Activated CD4-positive, CD25-positive, alpha-beta regulatory T cell treated with anti-CD3 and anti-CD28 coated beads, Interleukin-2, amount 50 U/mL, for 72 hours (primary cell): ENCODE measurements at regions not wholly inside any gene's neighbourhood (a gene's known extent, or its start where the extent isn't known, plus 50 kb on each side); places are given as distances from the start of the nearest gene placed in this dataset.
"Not testable (repeated sequence)": the region's sequence is repeated elsewhere in the genome, so short reads cannot be mapped to it uniquely, and the experiment has no call there.

Experiments used
- DNase-seq: peaks from one replicate; pipeline ENCODE4 v3.0.0; 2021

GRCh38 chr3:181925841-181926240 is 214.1 kb downstream of the SOX2 start:
- DNase-seq = not testable (repeated sequence)

GRCh38 chr3:181929501-181929900 is 217.8 kb downstream of the SOX2 start:
- DNase-seq = no peak

GRCh38 chr3:181930105-181930504 is 218.4 kb downstream of the SOX2 start:
- no peak for DNase-seq

- DNase-seq = no peak
Measured at GRCh38 chr3:181932039-181932438, 220.3 kb downstream of the SOX2 start.

- DNase-seq = no peak
Measured at GRCh38 chr3:181933052-181933618, 221.4 kb downstream of the SOX2 start.

- DNase-seq = no peak
Measured at GRCh38 chr3:181935915-181936314, 224.2 kb downstream of the SOX2 start.

- DNase-seq = no peak
Measured at GRCh38 chr3:181936774-181937173, 225.0 kb downstream of the SOX2 start.

- DNase-seq = not testable (repeated sequence)
Measured at GRCh38 chr3:181938580-181938979, 226.9 kb downstream of the SOX2 start.

GRCh38 chr3:181940703-181941102 is 229.0 kb downstream of the SOX2 start:
- no peak for DNase-seq

- no peak for DNase-seq
Measured at GRCh38 chr3:181941250-181941649, 229.5 kb downstream of the SOX2 start.

- DNase-seq = no peak
Measured at GRCh38 chr3:181943285-181943684, 231.6 kb downstream of the SOX2 start.

- no peak for DNase-seq
Measured at GRCh38 chr3:181947606-181948005, 235.9 kb downstream of the SOX2 start.

- no peak for DNase-seq
Measured at GRCh38 chr3:181948286-181948685, 236.6 kb downstream of the SOX2 start.

GRCh38 chr3:181952221-181952620 is 240.5 kb downstream of the SOX2 start:
- DNase-seq = no peak

- DNase-seq = no peak
Measured at GRCh38 chr3:181952929-181953328, 241.2 kb downstream of the SOX2 start.

- no peak for DNase-seq
Measured at GRCh38 chr3:181955566-181955965, 243.8 kb downstream of the SOX2 start.

- no peak for DNase-seq
Measured at GRCh38 chr3:181956122-181956521, 244.4 kb downstream of the SOX2 start.

GRCh38 chr3:181966393-181966792 is 254.7 kb downstream of the SOX2 start:
- DNase-seq = no peak

- DNase-seq = no peak
Measured at GRCh38 chr3:181969925-181970324, 258.2 kb downstream of the SOX2 start.

- DNase-seq = no peak
Measured at GRCh38 chr3:181971424-181971823, 259.7 kb downstream of the SOX2 start.

- DNase-seq = no peak
Measured at GRCh38 chr3:181974198-181974597, 262.5 kb downstream of the SOX2 start.

GRCh38 chr3:181976526-181976925 is 264.8 kb downstream of the SOX2 start:
- no peak for DNase-seq

- no peak for DNase-seq
Measured at GRCh38 chr3:181985386-181985785, 273.7 kb downstream of the SOX2 start.

GRCh38 chr3:181987736-181988135 is 276.0 kb downstream of the SOX2 start:
- DNase-seq = no peak

- no peak for DNase-seq
Measured at GRCh38 chr3:181998828-181999227, 287.1 kb downstream of the SOX2 start.

- no peak for DNase-seq
Measured at GRCh38 chr3:181999314-181999713, 287.6 kb downstream of the SOX2 start.
